GM18858 (cell line): ENCODE measurements at regions not wholly inside any gene's neighbourhood (a gene's known extent, or its start where the extent isn't known, plus 50 kb on each side); places are given as distances from the start of the nearest gene placed in this dataset.
"Not testable (repeated sequence)": the region's sequence is repeated elsewhere in the genome, so short reads cannot be mapped to it uniquely, and the experiment has no call there.

ENCODE experiments used
- ATAC-seq: cut with Tn5 transposase; IDR thresholded peaks from one replicate; pipeline ENCODE4 v1.9.1; 2021; ENCODE audit not compliant: unreplicated experiment

- ATAC-seq = no peak
Measured at GRCh38 chr11:121358760-121359159, 66.2 kb downstream of the SC5D start.

- ATAC-seq = no peak
Measured at GRCh38 chr11:121359591-121359990, 67.0 kb downstream of the SC5D start.

- ATAC-seq = not testable (repeated sequence)
Measured at GRCh38 chr11:121362955-121363354, 70.4 kb downstream of the SC5D start.

- ATAC-seq = no peak
Measured at GRCh38 chr11:121365304-121365703, 72.7 kb downstream of the SC5D start.

GRCh38 chr11:121366038-121366437 lies 73.5 kb downstream of the SC5D start:
- ATAC-seq = no peak

GRCh38 chr11:121367001-121367843 lies 74.7 kb downstream of the SC5D start:
- ATAC-seq = peak; percentile 88

GRCh38 chr11:121367844-121368225 lies 75.3 kb downstream of the SC5D start:
- no peak for ATAC-seq

- no peak for ATAC-seq
Measured at GRCh38 chr11:121368364-121369240, 76.0 kb downstream of the SC5D start.

GRCh38 chr11:121369366-121369765 lies 76.8 kb downstream of the SC5D start:
- ATAC-seq = no peak

GRCh38 chr11:121372028-121372427 lies 79.5 kb downstream of the SC5D start:
- no peak for ATAC-seq

GRCh38 chr11:121372671-121373429 lies 79.3 kb upstream of the SORL1 start:
- ATAC-seq = peak; percentile 77

GRCh38 chr11:121374286-121374985 lies 77.7 kb upstream of the SORL1 start:
- no peak for ATAC-seq

- ATAC-seq = no peak
Measured at GRCh38 chr11:121376130-121376529, 76.0 kb upstream of the SORL1 start.

- not testable (repeated sequence) for ATAC-seq
Measured at GRCh38 chr11:121379145-121379810, 72.8 kb upstream of the SORL1 start.

GRCh38 chr11:121383716-121384115 lies 68.4 kb upstream of the SORL1 start:
- ATAC-seq = no peak

GRCh38 chr11:121385688-121386087 lies 66.4 kb upstream of the SORL1 start:
- ATAC-seq = no peak
